HEK293 (cell line): ENCODE measurements at regions not wholly inside any gene's neighbourhood (a gene's known extent, or its start where the extent isn't known, plus 50 kb on each side); places are given as distances from the start of the nearest gene placed in this dataset.

Experiments used
- CTCF ChIA-PET: fragments of 350-600 bp; formaldehyde crosslinking; extraction: SDS; loops from one replicate; lab custom pipeline; 2021; ENCODE audit warnings: antibody characterized with exemption; lab: Yijun Ruan, JAX
- POLR2A ChIA-PET: fragments of 300-600 bp; formaldehyde crosslinking; extraction: SDS; loops from one replicate; lab custom pipeline; 2020; ENCODE audit warnings: antibody characterized with exemption, inconsistent platforms; lab: Yijun Ruan, JAX
- H3K27ac ChIP-seq: fragments of 200-500 bp; sonication (Bioruptor generic); 2 replicates; pipeline ENCODE4 v1.5.1; 2014; ENCODE audit warnings: low read depth, low read length, control low read depth, inconsistent platforms; ENCODE audit errors: extremely low read depth
- H3K36me3 ChIP-seq, 2 experiments: fragments of 200-500 bp in 1 of 2; sonication (Bioruptor generic) in 1 of 2; 1 replicate in 1 of 2; 2 replicates in 1 of 2; pipeline ENCODE4 v1.5.1; 2014 to 2017; ENCODE audit warnings: inconsistent platforms in 2 of 2, low read length in 2 of 2; ENCODE audit not compliant: control insufficient read depth in 2 of 2, insufficient read depth in 1 of 2
- H3K4me1 ChIP-seq: fragments of 200-500 bp; sonication (Bioruptor generic); 2 replicates; pipeline ENCODE4 v1.5.1; 2014; ENCODE audit warnings: mild to moderate bottlenecking, low read length, inconsistent platforms; ENCODE audit not compliant: control insufficient read depth, insufficient read depth
- H3K4me3 ChIP-seq: 2 replicates; pipeline ENCODE4 v1.5.1; 2011; ENCODE audit warnings: low read depth, mild to moderate bottlenecking, control low read depth, low read length, moderate library complexity
- H3K9me3 ChIP-seq: fragments of 200-500 bp; sonication (Bioruptor generic); 2 replicates; pipeline ENCODE4 v1.5.1; 2014; ENCODE audit warnings: low read depth, low read length, inconsistent platforms; ENCODE audit not compliant: control insufficient read depth, insufficient read depth
- BCL11B ChIP-seq: fragments of 450-650 bp; formaldehyde crosslinking; IDR thresholded peaks from 2 replicates; pipeline ENCODE4 v1.5.1; 2016; ENCODE audit warnings: low read depth, missing biosample characterization, missing genetic modification characterization
- GLI2 ChIP-seq: fragments of 450-650 bp; formaldehyde crosslinking; IDR thresholded peaks from 2 replicates; pipeline ENCODE4; 2017; ENCODE audit warnings: missing biosample characterization, missing genetic modification characterization, low read depth, borderline replicate concordance
- HOXC10 ChIP-seq: sonication (generic); formaldehyde crosslinking; IDR thresholded peaks from 2 replicates; pipeline ENCODE4 v1.8.1; 2023; ENCODE audit warnings: mild to moderate bottlenecking, missing genetic modification reagents
- MEIS1 ChIP-seq: sonication (generic); formaldehyde crosslinking; IDR thresholded peaks from 2 replicates; pipeline ENCODE4 v1.8.1; 2022; ENCODE audit warnings: missing genetic modification reagents, mild to moderate bottlenecking, borderline replicate concordance
- MYNN ChIP-seq: fragments of 450-650 bp; formaldehyde crosslinking; IDR thresholded peaks from 2 replicates; pipeline ENCODE4 v1.5.1; 2016; ENCODE audit warnings: missing biosample characterization, missing genetic modification characterization, borderline replicate concordance
- TSHZ1 ChIP-seq: fragments of 450-650 bp; formaldehyde crosslinking; IDR thresholded peaks from 2 replicates; pipeline ENCODE4 v1.5.1; 2016; ENCODE audit warnings: missing biosample characterization, missing genetic modification characterization, borderline replicate concordance
- ZBTB10 ChIP-seq: fragments of 450-650 bp; formaldehyde crosslinking; IDR thresholded peaks from 2 replicates; pipeline ENCODE4 v1.5.1; 2016; ENCODE audit warnings: missing biosample characterization, missing genetic modification characterization
- ZBTB11 ChIP-seq: fragments of 450-650 bp; formaldehyde crosslinking; conservative IDR thresholded peaks from 2 replicates; pipeline ENCODE4 v1.5.1; 2016; ENCODE audit warnings: low read depth, missing biosample characterization, missing genetic modification characterization
- ZBTB21 ChIP-seq: fragments of 450-650 bp; formaldehyde crosslinking; IDR thresholded peaks from 2 replicates; pipeline ENCODE4 v1.5.1; 2017; ENCODE audit warnings: missing biosample characterization, missing genetic modification characterization
- ZNF10 ChIP-seq: fragments of 450-650 bp; formaldehyde crosslinking; IDR thresholded peaks from 2 replicates; pipeline ENCODE4 v1.5.1; 2017; ENCODE audit warnings: missing biosample characterization, missing genetic modification characterization
- ZNF138 ChIP-seq: fragments of 450-650 bp; formaldehyde crosslinking; IDR thresholded peaks from 2 replicates; pipeline ENCODE4 v1.5.1; 2016; ENCODE audit warnings: missing biosample characterization, missing genetic modification characterization, borderline replicate concordance
- ZNF24 ChIP-seq: fragments of 450-650 bp; formaldehyde crosslinking; IDR thresholded peaks from 2 replicates; pipeline ENCODE4 v1.5.1; 2016; ENCODE audit warnings: missing biosample characterization, missing genetic modification characterization
- ZNF324 ChIP-seq: fragments of 450-650 bp; formaldehyde crosslinking; IDR thresholded peaks from 2 replicates; pipeline ENCODE4 v1.5.1; 2016; ENCODE audit warnings: missing biosample characterization, missing genetic modification characterization
- ZNF350 ChIP-seq: fragments of 450-650 bp; formaldehyde crosslinking; IDR thresholded peaks from 2 replicates; pipeline ENCODE4 v1.5.0; 2017; ENCODE audit warnings: missing biosample characterization, mild to moderate bottlenecking, missing genetic modification characterization
- ZNF398 ChIP-seq: fragments of 450-650 bp; formaldehyde crosslinking; IDR thresholded peaks from 2 replicates; pipeline ENCODE4 v1.5.1; 2017; ENCODE audit warnings: missing biosample characterization, missing genetic modification characterization
- ZNF404 ChIP-seq: fragments of 450-650 bp; formaldehyde crosslinking; IDR thresholded peaks from 2 replicates; pipeline ENCODE4 v1.5.1; 2017; ENCODE audit warnings: missing biosample characterization, missing genetic modification characterization
- ZNF530 ChIP-seq: fragments of 450-650 bp; formaldehyde crosslinking; IDR thresholded peaks from 2 replicates; pipeline ENCODE4 v1.5.1; 2016; ENCODE audit warnings: low read depth, missing biosample characterization, missing genetic modification characterization
- ZNF600 ChIP-seq: fragments of 450-650 bp; formaldehyde crosslinking; IDR thresholded peaks from 2 replicates; pipeline ENCODE4 v1.5.1; 2016; ENCODE audit warnings: missing biosample characterization, missing genetic modification characterization
- ZNF670 ChIP-seq: fragments of 450-650 bp; formaldehyde crosslinking; IDR thresholded peaks from 2 replicates; pipeline ENCODE4 v1.5.1; 2016; ENCODE audit warnings: missing biosample characterization, missing genetic modification characterization, low read depth
- ZNF768 ChIP-seq: fragments of 450-650 bp; formaldehyde crosslinking; IDR thresholded peaks from 2 replicates; pipeline ENCODE4 v1.5.1; 2018; ENCODE audit warnings: missing biosample characterization, mild to moderate bottlenecking, missing genetic modification characterization
- ZSCAN18 ChIP-seq: fragments of 450-650 bp; formaldehyde crosslinking; IDR thresholded peaks from 2 replicates; pipeline ENCODE4 v1.5.1; 2016; ENCODE audit warnings: missing biosample characterization, missing genetic modification characterization

GRCh38 chr21:28693476-28693875 lies 299.2 kb downstream of the LTN1 start (continued):
- no peak for TF ChIP-seq ZNF24 (tag by site-specific recombination)

- H3K4me1 ChIP-seq: no peaks in the 10 kb centered on the region
- H3K4me3 ChIP-seq: no peak overlapping the region
- CTCF ChIA-PET: interaction anchor here (0.6 to 1.2 kb wide), 2 partner anchors 34 to 55 kb away, joined by 3 to 4 read pairs; no protein-coding TSS in a partner anchor
- TF ChIP-seq GLI2 (tag by site-specific recombination): no peak
- TF ChIP-seq ZNF138 (tag by site-specific recombination): no peak
- no peak for TF ChIP-seq ZBTB21
- TF ChIP-seq ZNF670 (tag by site-specific recombination): no peak
- TF ChIP-seq ZSCAN18: no peak
- no peak for TF ChIP-seq ZNF404 (tag by site-specific recombination)
- TF ChIP-seq ZNF10 (tag by site-specific recombination): no peak
- TF ChIP-seq ZNF324: no peak
- TF ChIP-seq HOXC10 (CRISPR knock-in tag): no peak
- TF ChIP-seq MYNN (tag by site-specific recombination): no peak
- TF ChIP-seq ZBTB11: no peak
- no peak for TF ChIP-seq ZNF350
- TF ChIP-seq ZNF600: no peak
- no peak for TF ChIP-seq ZBTB10 (tag by site-specific recombination)
- H3K9me3 ChIP-seq: no peaks in the 10 kb centered on the region
- no peaks in the 10 kb centered on the region for H3K36me3 ChIP-seq
- no peak overlapping the region for H3K27ac ChIP-seq
- POLR2A ChIA-PET: no interaction called here
Observed at GRCh38 chr21:28690196-28690595, 302.5 kb downstream of the LTN1 start.

GRCh38 chr21:28688381-28688780 lies 304.3 kb downstream of the LTN1 start:
- H3K9me3 ChIP-seq: no peaks in the 10 kb centered on the region
- H3K27ac ChIP-seq: no peak overlapping the region
- no peaks in the 10 kb centered on the region for H3K4me1 ChIP-seq
- H3K4me3 ChIP-seq: no peak overlapping the region
- ChIA-PET CTCF (interaction anchor here (2.1 kb wide), 1 partner anchor 9 kb away, joined by 6 read pairs; no protein-coding TSS in a partner anchor), POLR2A (no interaction called here)
- H3K36me3 ChIP-seq: no peaks in the 10 kb centered on the region
- no peak for TF ChIP-seq ZNF398
- no peak for TF ChIP-seq TSHZ1 (tag by site-specific recombination)
- no peak for TF ChIP-seq BCL11B (tag by site-specific recombination)
- no peak for TF ChIP-seq ZNF530 (tag by site-specific recombination)
- no peak for TF ChIP-seq MEIS1 (CRISPR knock-in tag)
- TF ChIP-seq ZNF768 (tag by site-specific recombination): no peak
